ENCODE measurements at regions not wholly inside any gene's neighbourhood (a gene's known extent, or its start where the extent isn't known, plus 50 kb on each side); places are given as distances from the start of the nearest gene placed in this dataset.

DNA sequence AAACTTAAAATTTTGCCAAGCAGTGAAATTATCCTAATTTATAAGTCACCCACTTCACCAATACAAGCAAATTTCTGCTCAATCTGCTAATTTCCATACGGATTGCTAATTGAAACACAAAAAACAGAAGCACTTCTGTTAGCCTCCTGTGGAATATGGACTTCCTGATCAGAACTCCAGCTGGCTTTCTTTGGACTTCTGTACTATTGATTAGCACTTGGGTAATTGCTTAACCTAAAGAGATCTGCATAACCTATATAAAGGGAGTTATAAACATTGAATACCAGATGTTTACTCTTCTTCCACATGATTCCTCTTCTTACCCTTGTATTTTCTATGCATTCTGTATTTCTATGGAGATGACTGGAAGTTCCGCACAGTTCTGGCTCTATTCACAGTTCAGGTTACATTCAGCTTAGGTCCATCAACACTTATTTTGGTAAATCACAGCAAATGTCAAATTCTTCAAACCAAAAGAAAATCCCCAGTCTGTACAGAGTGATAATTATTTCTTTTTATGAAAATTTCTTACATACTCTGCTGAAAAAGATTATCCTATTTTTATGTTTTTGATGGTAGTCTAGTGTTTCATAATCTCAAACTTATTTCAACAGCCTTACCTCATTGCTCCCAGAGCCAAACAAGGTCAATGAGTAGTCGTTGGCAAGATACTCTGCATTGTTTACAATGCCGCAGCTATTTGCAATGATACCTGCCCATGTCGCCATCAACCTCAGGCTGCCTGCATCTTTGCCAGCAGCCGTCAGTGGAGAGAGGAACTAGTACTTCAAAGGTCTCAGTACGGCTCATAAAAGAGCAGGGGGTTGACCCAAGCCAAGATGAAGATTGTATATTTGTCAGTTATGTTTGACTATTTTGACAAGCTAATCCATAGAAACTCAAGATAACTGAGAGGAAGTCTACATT, 225.6 kb downstream of the AHR start:
- Histone ChIP-seq H3K4me1 (peaks cover 0 to 26% of the 10 kb centered on the region in 2 donors), H3K4me3 (peak overlapping the region in 1 of 2 donors; percentile 5), H3K27ac (peak overlapping the region; percentile 2 to 12), H3K27me3 (no peaks in the 10 kb centered on the region), H3K36me3 (no peaks in the 10 kb centered on the region), H3K9me3 (no peaks in the 10 kb centered on the region)
- TF ChIP-seq, protein P1, sequence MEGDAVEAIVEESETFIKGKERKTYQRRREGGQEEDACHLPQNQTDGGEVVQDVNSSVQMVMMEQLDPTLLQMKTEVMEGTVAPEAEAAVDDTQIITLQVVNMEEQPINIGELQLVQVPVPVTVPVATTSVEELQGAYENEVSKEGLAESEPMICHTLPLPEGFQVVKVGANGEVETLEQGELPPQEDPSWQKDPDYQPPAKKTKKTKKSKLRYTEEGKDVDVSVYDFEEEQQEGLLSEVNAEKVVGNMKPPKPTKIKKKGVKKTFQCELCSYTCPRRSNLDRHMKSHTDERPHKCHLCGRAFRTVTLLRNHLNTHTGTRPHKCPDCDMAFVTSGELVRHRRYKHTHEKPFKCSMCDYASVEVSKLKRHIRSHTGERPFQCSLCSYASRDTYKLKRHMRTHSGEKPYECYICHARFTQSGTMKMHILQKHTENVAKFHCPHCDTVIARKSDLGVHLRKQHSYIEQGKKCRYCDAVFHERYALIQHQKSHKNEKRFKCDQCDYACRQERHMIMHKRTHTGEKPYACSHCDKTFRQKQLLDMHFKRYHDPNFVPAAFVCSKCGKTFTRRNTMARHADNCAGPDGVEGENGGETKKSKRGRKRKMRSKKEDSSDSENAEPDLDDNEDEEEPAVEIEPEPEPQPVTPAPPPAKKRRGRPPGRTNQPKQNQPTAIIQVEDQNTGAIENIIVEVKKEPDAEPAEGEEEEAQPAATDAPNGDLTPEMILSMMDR (IDR thresholded peaks at IDR 0.05), result no peak
- peak in 1 of 2 donors; percentile 65 for DNase-seq (ENCODE audit: low spot score in 2 of 2)
- intact Hi-C loops (cut with DNase I), result loop anchor here (10.0 kb wide), 1 partner anchor 559 kb away; no protein-coding TSS in a partner anchor

DNA sequence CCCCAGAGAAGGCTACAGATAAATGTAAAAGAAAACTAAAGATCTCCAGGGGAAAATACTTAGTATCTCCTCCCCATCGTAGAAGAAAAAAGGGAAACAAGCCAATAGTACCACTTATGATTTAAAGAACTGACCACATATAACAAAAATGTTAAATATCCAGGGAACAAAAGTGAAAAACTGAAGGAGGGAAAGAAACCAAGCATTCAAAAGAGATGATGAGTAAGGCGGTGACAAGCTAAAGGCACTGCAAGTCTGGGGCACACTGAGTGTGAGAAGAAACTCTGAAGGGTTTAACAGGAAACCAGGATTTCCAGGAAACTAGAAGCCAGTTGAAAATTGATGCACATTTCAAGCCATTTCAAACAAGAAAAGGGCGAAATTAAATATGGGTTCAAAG, 226.3 kb downstream of the AHR start:
- TF ChIP-seq, protein P1 (IDR thresholded peaks at IDR 0.05), result no peak
- H3K4me1 ChIP-seq, result peaks cover 0 to 26% of the 10 kb centered on the region in 2 donors
- intact Hi-C loops (cut with DNase I), result loop anchor here (10.0 kb wide), 1 partner anchor 560 kb away; no protein-coding TSS in a partner anchor
- no peaks in the 10 kb centered on the region for H3K36me3 ChIP-seq
- peak overlapping the region in 1 of 2 donors; percentile 2 for H3K27ac ChIP-seq
- H3K27me3 ChIP-seq, result no peaks in the 10 kb centered on the region
- no peaks in the 10 kb centered on the region for H3K9me3 ChIP-seq
- H3K4me3 ChIP-seq, result peak overlapping the region in 1 of 2 donors; percentile 5
- no peak for DNase-seq (ENCODE audit: low spot score in 2 of 2)

DNA sequence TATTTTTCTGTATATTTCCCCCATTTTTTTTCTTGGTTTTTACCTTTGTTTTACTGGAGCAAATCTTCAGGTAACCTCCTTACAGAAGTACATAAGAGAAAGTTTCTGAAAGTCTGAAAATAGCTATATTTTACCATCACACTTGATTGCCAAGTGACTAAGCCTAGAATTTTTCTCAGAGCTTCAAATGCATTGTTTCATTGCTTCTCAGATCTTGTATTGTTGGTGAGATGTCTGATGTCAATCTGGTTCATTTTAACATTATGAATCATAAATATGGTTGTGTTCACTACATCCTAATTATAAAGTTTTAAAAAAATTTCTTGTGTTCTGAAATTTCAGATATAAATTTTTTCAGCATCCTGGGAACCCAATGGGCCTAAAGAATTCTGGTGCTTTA, 228.2 kb downstream of the AHR start:
- Histone ChIP-seq H3K4me3 (no peak overlapping the region), H3K27me3 (no peaks in the 10 kb centered on the region), H3K9me3 (no peaks in the 10 kb centered on the region), H3K4me1 (peaks cover 0 to 18% of the 10 kb centered on the region in 2 donors), H3K27ac (no peak overlapping the region), H3K36me3 (no peaks in the 10 kb centered on the region)
- TF ChIP-seq, protein P1 (IDR thresholded peaks at IDR 0.05), result no peak
- no peak for DNase-seq (ENCODE audit: low spot score in 2 of 2)
- intact Hi-C loops (cut with DNase I), result loop anchor here (10.0 kb wide), 1 partner anchor 562 kb away; no protein-coding TSS in a partner anchor

DNA sequence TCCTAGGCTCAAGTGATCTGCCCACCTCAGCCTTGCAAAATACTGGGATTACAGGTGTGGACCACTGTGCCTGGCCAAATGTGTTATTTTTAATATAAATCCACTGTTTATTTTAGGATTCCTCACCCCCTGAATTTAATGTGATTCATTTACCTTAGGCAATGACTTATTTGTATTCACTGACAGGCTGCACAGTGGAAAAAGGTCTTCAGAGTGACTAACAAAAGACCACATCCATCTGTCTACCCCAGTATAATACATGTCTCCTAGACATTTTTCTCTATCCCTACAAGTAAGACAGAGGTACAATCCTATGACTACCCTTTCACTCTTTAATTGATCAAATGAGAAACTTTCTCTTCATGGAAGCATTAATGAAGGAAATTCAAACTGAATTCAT, 230.2 kb downstream of the AHR start:
- no peak overlapping the region for H3K27ac ChIP-seq
- intact Hi-C loops (cut with DNase I), result loop anchor here (10.0 kb wide), 1 partner anchor 564 kb away; no protein-coding TSS in a partner anchor
- no peaks in the 10 kb centered on the region for H3K9me3 ChIP-seq

DNA sequence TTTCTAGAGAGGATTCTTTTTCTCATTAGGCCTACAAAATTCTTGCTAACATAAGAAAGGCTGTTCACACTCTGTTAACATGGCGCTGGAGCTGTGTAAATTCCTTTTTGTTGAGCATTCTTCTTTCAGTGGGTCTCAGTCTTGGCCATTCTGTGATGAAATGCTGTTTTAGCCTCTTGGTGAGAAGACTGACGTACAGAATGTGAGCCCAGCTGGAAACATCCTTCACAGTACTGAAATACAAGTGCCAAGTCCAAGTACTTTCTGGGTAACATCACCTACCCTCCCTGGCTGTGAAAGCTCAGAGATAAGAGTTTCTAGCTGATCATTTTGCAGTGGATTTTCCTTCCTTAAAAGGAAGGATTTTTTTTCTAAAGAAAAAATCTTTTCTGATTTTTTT, 231.8 kb downstream of the AHR start:
- H3K9me3 ChIP-seq, result no peaks in the 10 kb centered on the region
- no peak for DNase-seq (ENCODE audit: low spot score in 2 of 2)
- intact Hi-C loops (cut with DNase I), result loop anchor here (5.0 to 10.0 kb wide), 2 partner anchors 225 to 548 kb away; no protein-coding TSS in a partner anchor
- no peaks in the 10 kb centered on the region for H3K4me1 ChIP-seq
- H3K27me3 ChIP-seq, result no peaks in the 10 kb centered on the region
- no peaks in the 10 kb centered on the region for H3K36me3 ChIP-seq
- no peak overlapping the region for H3K27ac ChIP-seq
- H3K4me3 ChIP-seq, result no peak overlapping the region
- TF ChIP-seq, protein P1 (IDR thresholded peaks at IDR 0.05), result no peak

More for the DNA sequence above, 230.2 kb downstream of the AHR start:
- H3K27me3 ChIP-seq, result no peaks in the 10 kb centered on the region
- no peaks in the 10 kb centered on the region for H3K36me3 ChIP-seq
- no peak for DNase-seq (ENCODE audit: low spot score in 2 of 2)
- H3K4me1 ChIP-seq, result peaks cover 0 to 12% of the 10 kb centered on the region in 2 donors
- H3K4me3 ChIP-seq, result no peak overlapping the region
- TF ChIP-seq, protein P1 (IDR thresholded peaks at IDR 0.05), result no peak

Measured in ascending aorta (tissue), 2 donors.